Kidney (tissue), 13 donors: ENCODE measurements at regions not wholly inside any gene's neighbourhood (a gene's known extent, or its start where the extent isn't known, plus 50 kb on each side); places are given as distances from the start of the nearest gene placed in this dataset.

Source experiments
- DNase-seq, 5 donors: peaks; one replicate each; pipeline ENCODE4 v3.0.0-alpha.2; 2013 to 2020
- FAIRE-seq: peaks from 2 replicates; lab custom pipeline; 2012; peaks lifted over from hg19 to GRCh38; lab: Jason Lieb, UNC
- H3K27ac ChIP-seq, 2 donors: one replicate each; pipeline ENCODE4 v1.7.0; 2013; ENCODE audit warnings: low read depth in 2 of 2, low read length in 2 of 2, inconsistent platforms in 1 of 2
- H3K27me3 ChIP-seq: one replicate; pipeline ENCODE4 v1.7.1; 2013; ENCODE audit warnings: low read length, inconsistent platforms; ENCODE audit not compliant: control insufficient read depth, insufficient read depth
- H3K36me3 ChIP-seq, 3 donors: one replicate each; pipeline versions ENCODE4 v1.7.0 to v1.7.1; 2013; ENCODE audit warnings: low read length in 3 of 3, control low read depth in 1 of 3, inconsistent platforms in 1 of 3; ENCODE audit not compliant: insufficient read depth in 3 of 3, control insufficient read depth in 2 of 3
- H3K4me1 ChIP-seq, 3 donors: one replicate each; pipeline versions ENCODE4 v1.7.0 to v1.7.1; 2013; ENCODE audit warnings: low read length in 3 of 3, inconsistent platforms in 1 of 3, low read depth in 1 of 3; ENCODE audit not compliant: control insufficient read depth in 2 of 3, insufficient read depth in 2 of 3
- H3K4me3 ChIP-seq, 3 donors: one replicate each; pipeline versions ENCODE4 v1.7.0 to v1.8.1; 2013; ENCODE audit warnings: low read length in 3 of 3, control low read depth in 1 of 3, inconsistent platforms in 1 of 3
- H3K9ac ChIP-seq, 3 donors: one replicate each; pipeline versions ENCODE4 v1.7.0 to v1.7.1; 2013; ENCODE audit warnings: low read length in 3 of 3, control low read depth in 1 of 3, inconsistent platforms in 1 of 3
- H3K9me3 ChIP-seq, 3 donors: one replicate each; pipeline versions ENCODE4 v1.7.0 to v1.7.1; 2013; ENCODE audit warnings: low read length in 3 of 3, control low read depth in 1 of 3, inconsistent platforms in 1 of 3; ENCODE audit not compliant: control insufficient read depth in 2 of 3, insufficient read depth in 1 of 3
- CTCF ChIP-seq: IDR thresholded peaks from 3 replicates; pipeline ENCODE4 v1.5.1; 2012; ENCODE audit warnings: mild to moderate bottlenecking, moderate library complexity, borderline replicate concordance; ENCODE audit not compliant: insufficient read depth; ENCODE audit errors: extremely low read depth
- intact Hi-C: fragments of 100-400 bp; cut with DNase I; formaldehyde crosslinking; loops from one replicate; pipeline ENCODE4 v1.11.1; 2022
- donor health status: control.
- donor health status: control.
- donor health status: control.
- donor health status: control.
- donor health status: control.
- donor health status: DM: yes; HTN: yes; CAD: no.
- donor health status: Normal renal cell carcinoma (clear cell type).

GRCh38 chr13:70812481-70812880, 704.2 kb upstream of the KLHL1 start:
- Histone ChIP-seq H3K4me3 (no peak overlapping the region), H3K4me1 (no peaks in the 10 kb centered on the region), H3K27me3 (no peaks in the 10 kb centered on the region), H3K9ac (no peak overlapping the region), H3K9me3 (no peaks in the 10 kb centered on the region), H3K27ac (no peak overlapping the region), H3K36me3 (no peaks in the 10 kb centered on the region)
- DNase-seq (no peak), FAIRE-seq (no peak)
- no peak for TF ChIP-seq CTCF
- intact Hi-C loops = no loop called here

- DNase-seq (no peak), FAIRE-seq (no peak)
- Histone ChIP-seq H3K36me3 (no peaks in the 10 kb centered on the region), H3K9ac (no peak overlapping the region), H3K9me3 (no peaks in the 10 kb centered on the region), H3K4me1 (no peaks in the 10 kb centered on the region), H3K27ac (no peak overlapping the region), H3K27me3 (no peaks in the 10 kb centered on the region), H3K4me3 (no peak overlapping the region)
- no peak for TF ChIP-seq CTCF
- intact Hi-C loops = no loop called here
Observed at GRCh38 chr13:70809588-70809987, 701.3 kb upstream of the KLHL1 start.

GRCh38 chr13:70798385-70798784, 690.1 kb upstream of the KLHL1 start:
- Histone ChIP-seq H3K36me3 (no peaks in the 10 kb centered on the region), H3K27ac (no peak overlapping the region), H3K4me3 (no peak overlapping the region), H3K4me1 (no peaks in the 10 kb centered on the region), H3K9me3 (no peaks in the 10 kb centered on the region), H3K9ac (no peak overlapping the region), H3K27me3 (no peaks in the 10 kb centered on the region)
- DNase-seq = no peak
- FAIRE-seq = no peak
- TF ChIP-seq CTCF = no peak
- intact Hi-C loops = no loop called here

GRCh38 chr13:70795484-70795883, 687.2 kb upstream of the KLHL1 start:
- no peak overlapping the region for H3K27ac ChIP-seq
- intact Hi-C loops = no loop called here
- no peak for DNase-seq
- H3K27me3 ChIP-seq = no peaks in the 10 kb centered on the region
- H3K9ac ChIP-seq = no peak overlapping the region
- H3K9me3 ChIP-seq = no peaks in the 10 kb centered on the region
- TF ChIP-seq CTCF = no peak
- no peaks in the 10 kb centered on the region for H3K36me3 ChIP-seq
- H3K4me3 ChIP-seq = no peak overlapping the region
- no peak for FAIRE-seq
- H3K4me1 ChIP-seq = no peaks in the 10 kb centered on the region
